H1 (cell line): ENCODE measurements at regions not wholly inside any gene's neighbourhood (a gene's known extent, or its start where the extent isn't known, plus 50 kb on each side); places are given as distances from the start of the nearest gene placed in this dataset.

Source experiments
- CTCF ChIA-PET: fragments of 300-600 bp; sonication (Branson Sonifier 250); formaldehyde crosslinking; loops from one replicate; lab custom pipeline; 2021; ENCODE audit not compliant: partially characterized antibody; lab: Charles Lee
- POLR2A ChIA-PET: fragments of 300-600 bp; sonication (Branson Sonifier 250); formaldehyde crosslinking; loops from one replicate; lab custom pipeline; 2021; ENCODE audit warnings: inconsistent platforms; ENCODE audit not compliant: partially characterized antibody; lab: Charles Lee
- DNase-seq, 2 experiments: peaks; one replicate each; pipeline versions ENCODE4 v3.0.0 to v3.0.0-alpha.2; 2010 to 2022; ENCODE audit warnings: low spot score in 2 of 2, low read depth in 1 of 2, mixed read lengths in 1 of 2
- FAIRE-seq: peaks from 2 replicates; lab custom pipeline; 2011; peaks lifted over from hg19 to GRCh38; lab: Jason Lieb, UNC
- H2AFZ ChIP-seq: 2 replicates; pipeline ENCODE4 v1.8.1; 2012; ENCODE audit warnings: low read length, inconsistent platforms
- H2AK5ac ChIP-seq: 2 replicates; pipeline ENCODE4 v1.6.1; 2013; ENCODE audit warnings: low read depth, low read length
- H2BK120ac ChIP-seq: replicated peaks from 2 replicates; pipeline ENCODE3; 2013; ENCODE audit warnings: low read depth, low read length, inconsistent platforms
- H2BK12ac ChIP-seq: 2 replicates; pipeline ENCODE4 v1.6.1; 2013; ENCODE audit warnings: low read depth, low read length
- H2BK15ac ChIP-seq: 2 replicates; pipeline ENCODE4 v1.6.1; 2013; ENCODE audit warnings: low read length
- H2BK20ac ChIP-seq: 2 replicates; pipeline ENCODE4 v1.6.1; 2013; ENCODE audit warnings: low read length
- H2BK5ac ChIP-seq: 2 replicates; pipeline ENCODE4 v1.6.1; 2013; ENCODE audit warnings: low read depth, low read length
- H3K14ac ChIP-seq: 2 replicates; pipeline ENCODE4 v1.6.1; 2013; ENCODE audit warnings: inconsistent platforms; ENCODE audit not compliant: insufficient read length
- H3K18ac ChIP-seq: 2 replicates; pipeline ENCODE4 v1.6.1; 2013; ENCODE audit warnings: low read length; ENCODE audit errors: extremely low read depth
- H3K23ac ChIP-seq: 2 replicates; pipeline ENCODE4 v1.6.1; 2013; ENCODE audit warnings: inconsistent platforms; ENCODE audit not compliant: insufficient read length
- H3K23me2 ChIP-seq: 2 replicates; pipeline ENCODE4 v1.6.1; 2013; ENCODE audit warnings: low read depth, low read length
- H3K27ac ChIP-seq: 2 replicates; pipeline ENCODE4 v1.6.1; 2011; ENCODE audit warnings: low read depth, low read length, inconsistent platforms
- H3K27me3 ChIP-seq, 4 experiments: replicated peaks in 1 of 4; 1 replicate in 1 of 4; 2 replicates in 3 of 4; pipeline versions ENCODE4 v1.6.1 to v1.8.1; 2011 to 2013; ENCODE audit warnings: low read length in 3 of 4, mild to moderate bottlenecking in 3 of 4, inconsistent platforms in 2 of 4, mixed read lengths in 2 of 4, moderate library complexity in 1 of 4; ENCODE audit not compliant: control insufficient read depth in 3 of 4, insufficient read depth in 3 of 4; ENCODE audit errors: extremely low read depth in 1 of 4
- H3K36me3 ChIP-seq, 4 experiments: 2 replicates each; pipeline versions ENCODE4 v1.6.1 to v1.8.1; 2011 to 2013; ENCODE audit warnings: mild to moderate bottlenecking in 4 of 4, low read length in 3 of 4, moderate library complexity in 2 of 4, control low read depth in 1 of 4, inconsistent platforms in 1 of 4; ENCODE audit not compliant: insufficient read depth in 4 of 4, control insufficient read depth in 2 of 4
- H3K4ac ChIP-seq: replicated peaks from 2 replicates; pipeline ENCODE3; 2013; ENCODE audit warnings: low read length, low read depth, mixed read lengths, inconsistent platforms; ENCODE audit not compliant: insufficient read length
- H3K4me1 ChIP-seq, 4 experiments: replicated peaks in 1 of 4; 1 replicate in 1 of 4; 2 replicates in 3 of 4; pipeline versions ENCODE4 v1.6.1 to v1.8.1; 2011 to 2013; ENCODE audit warnings: low read length in 3 of 4, inconsistent platforms in 2 of 4, mixed read lengths in 1 of 4; ENCODE audit not compliant: insufficient read depth in 4 of 4, control insufficient read depth in 3 of 4
- H3K4me2 ChIP-seq, 2 experiments: 2 replicates each; pipeline versions ENCODE4 v1.6.1 to v1.8.1; 2011 to 2013; ENCODE audit warnings: low read depth in 2 of 2, low read length in 2 of 2, control low read depth in 1 of 2, inconsistent platforms in 1 of 2, mild to moderate bottlenecking in 1 of 2; ENCODE audit not compliant: insufficient read depth in 1 of 2
- H3K4me3 ChIP-seq, 4 experiments: fragments of 200-600, 300-600 bp in 1 of 4; sonication (generic), shearing (Covaris generic), sonication (Bioruptor Twin) in 1 of 4; 2 replicates each; pipeline versions ENCODE4 v1.5.1 to v1.8.1; 2011 to 2016; ENCODE audit warnings: low read length in 4 of 4, low read depth in 3 of 4, control low read depth in 2 of 4, inconsistent platforms in 2 of 4, mild to moderate bottlenecking in 2 of 4, mixed read lengths in 1 of 4, moderate library complexity in 1 of 4; ENCODE audit not compliant: insufficient read depth in 2 of 4; ENCODE audit errors: extremely low read depth in 1 of 4
- H3K56ac ChIP-seq: replicated peaks from 2 replicates; pipeline ENCODE3; 2013; ENCODE audit warnings: low read depth, mild to moderate bottlenecking, mixed read lengths, low read length, inconsistent platforms; ENCODE audit not compliant: insufficient read length
- H3K79me1 ChIP-seq: 2 replicates; pipeline ENCODE4 v1.6.1; 2013; ENCODE audit warnings: low read depth, low read length, control low read depth
- H3K79me2 ChIP-seq, 2 experiments: 2 replicates each; pipeline versions ENCODE4 v1.6.1 to v1.8.1; 2012 to 2013; ENCODE audit warnings: low read length in 2 of 2, mild to moderate bottlenecking in 2 of 2, inconsistent platforms in 1 of 2; ENCODE audit not compliant: insufficient read depth in 2 of 2, control insufficient read depth in 1 of 2
- H3K9ac ChIP-seq, 4 experiments: replicated peaks in 1 of 4; 1 replicate in 1 of 4; 2 replicates in 3 of 4; pipeline versions ENCODE4 v1.6.1 to v1.8.1; 2011 to 2013; ENCODE audit warnings: low read depth in 3 of 4, low read length in 3 of 4, control low read depth in 2 of 4, mild to moderate bottlenecking in 2 of 4, moderate library complexity in 2 of 4, inconsistent platforms in 1 of 4; ENCODE audit errors: extremely low read depth in 1 of 4
- H3K9me3 ChIP-seq, 2 experiments: 2 replicates each; pipeline versions ENCODE4 v1.6.1 to v1.8.1; 2012 to 2013; ENCODE audit warnings: mild to moderate bottlenecking in 2 of 2, moderate library complexity in 2 of 2, control low read depth in 1 of 2, inconsistent platforms in 1 of 2, low read depth in 1 of 2, low read length in 1 of 2, mixed read lengths in 1 of 2; ENCODE audit not compliant: insufficient read depth in 2 of 2
- H4K20me1 ChIP-seq, 2 experiments: replicated peaks in 1 of 2; 2 replicates each; pipeline versions ENCODE3 to v1.8.1; 2011 to 2013; ENCODE audit warnings: inconsistent platforms in 2 of 2, low read length in 2 of 2, mild to moderate bottlenecking in 1 of 2; ENCODE audit not compliant: insufficient read depth in 2 of 2, control insufficient read depth in 1 of 2
- H4K5ac ChIP-seq: 2 replicates; pipeline ENCODE4 v1.6.1; 2013; ENCODE audit warnings: low read length, low read depth, mixed read lengths, inconsistent platforms; ENCODE audit not compliant: insufficient read length
- H4K8ac ChIP-seq: 2 replicates; pipeline ENCODE4 v1.8.0; 2013; ENCODE audit warnings: mild to moderate bottlenecking, moderate library complexity, low read length, inconsistent platforms; ENCODE audit not compliant: insufficient read depth; ENCODE audit errors: extremely low read depth
- H4K91ac ChIP-seq: replicated peaks from 2 replicates; pipeline ENCODE3; 2013; ENCODE audit warnings: low read length, mixed read lengths, inconsistent platforms; ENCODE audit not compliant: insufficient read length
- CBX5 ChIP-seq: fragments of 300-800, 300-1000 bp; sonication (generic); IDR thresholded peaks from 2 replicates; pipeline ENCODE4 v1.7.1; 2016; ENCODE audit warnings: antibody characterized with exemption, low read length, low read depth
- EP300 ChIP-seq, 2 experiments: IDR thresholded peaks; 1 replicate in 1 of 2; 2 replicates in 1 of 2; pipeline ENCODE4 v1.6.1; 2011 to 2012; ENCODE audit warnings: low read depth in 2 of 2, low read length in 2 of 2, mild to moderate bottlenecking in 2 of 2, borderline replicate concordance in 1 of 2, inconsistent platforms in 1 of 2, moderate library complexity in 1 of 2
- GABPA ChIP-seq: IDR thresholded peaks from 2 replicates; pipeline ENCODE4 v1.6.1; 2011; ENCODE audit warnings: mild to moderate bottlenecking, low read length, moderate library complexity, borderline replicate concordance; ENCODE audit not compliant: insufficient read depth
- WGBS, 2 experiments: shearing (Covaris generic) in 1 of 2; methylation state at CpG; one replicate each; pipeline versions ENCODE4 v1.1.6 to v1.1.7; 2013 to 2015; ENCODE audit warnings: low lambda C conversion rate in 2 of 2, mixed read lengths in 2 of 2, inconsistent platforms in 1 of 2, low coverage in 1 of 2, missing lambda C conversion rate in 1 of 2; ENCODE audit not compliant: insufficient replicate concordance in 2 of 2, insufficient coverage in 1 of 2, insufficient read length in 1 of 2; ENCODE audit errors: extremely low coverage in 1 of 2, missing lambda C conversion rate in 1 of 2; 5-methylcytosine and 5-hydroxymethylcytosine counted together
- TF ChIP-seq, protein P1 (sequence below): IDR thresholded peaks from 2 replicates; pipeline ENCODE4 v1.6.1; 2012; ENCODE audit warnings: inconsistent platforms

DNA sequence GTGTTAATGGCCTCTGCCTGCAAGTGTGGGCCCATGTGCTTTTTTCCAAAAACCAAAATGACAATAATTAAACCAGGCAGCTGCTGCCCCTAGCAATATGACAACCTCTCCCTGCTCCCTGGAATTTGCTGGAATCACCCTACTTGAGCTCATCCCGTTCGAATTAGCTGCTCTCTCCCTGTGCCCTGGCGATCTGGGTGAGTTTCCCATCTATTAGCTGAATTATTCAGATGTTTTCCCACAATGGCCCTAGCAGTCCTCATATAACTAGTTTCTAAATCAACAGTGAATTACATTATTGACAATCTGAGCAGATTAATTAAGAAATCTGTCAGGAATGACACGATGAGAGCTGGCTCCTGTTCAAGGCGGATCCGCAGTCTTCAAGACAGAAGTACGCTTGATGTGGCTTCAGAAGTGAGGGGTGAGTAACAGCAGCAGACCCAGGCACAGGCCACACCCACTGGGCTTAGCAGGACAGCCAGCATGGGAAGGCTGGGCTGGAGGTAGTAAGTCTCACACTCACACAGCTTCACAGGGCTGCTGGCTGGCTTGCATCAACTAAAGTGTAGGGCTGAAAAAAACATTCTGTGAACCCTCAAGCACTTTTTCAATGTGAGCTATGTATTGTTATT, 366.2 kb upstream of the ID2 start:
- no peak overlapping the region for H3K56ac ChIP-seq
- 81% methylated on average over 7 of the region's 7 CpGs; no CpG with 5 or more reads in 1 of the 2 experiments for WGBS, 2 experiments
- DNase-seq (peak in 1 of 2 experiments; percentile 22), FAIRE-seq (no peak)
- no peaks in the 10 kb centered on the region for H3K36me3 ChIP-seq
- no peak overlapping the region for H3K14ac ChIP-seq
- no peaks in the 10 kb centered on the region; the same call in 1 of the 2 replicates for H3K23me2 ChIP-seq
- H3K79me1 ChIP-seq: no peaks in the 10 kb centered on the region
- H4K20me1 ChIP-seq: no peaks in the 10 kb centered on the region
- H3K4me2 ChIP-seq: no peak overlapping the region
- H2BK120ac ChIP-seq: no peak overlapping the region
- TF ChIP-seq EP300 (IDR thresholded peaks at IDR 0.05; ENCODE audit: borderline replicate concordance in 1 of 2, low read depth in 2 of 2, low read length in 2 of 2) (no peak), GABPA (no peak), CBX5 (no peak)
- TF ChIP-seq, protein P1, sequence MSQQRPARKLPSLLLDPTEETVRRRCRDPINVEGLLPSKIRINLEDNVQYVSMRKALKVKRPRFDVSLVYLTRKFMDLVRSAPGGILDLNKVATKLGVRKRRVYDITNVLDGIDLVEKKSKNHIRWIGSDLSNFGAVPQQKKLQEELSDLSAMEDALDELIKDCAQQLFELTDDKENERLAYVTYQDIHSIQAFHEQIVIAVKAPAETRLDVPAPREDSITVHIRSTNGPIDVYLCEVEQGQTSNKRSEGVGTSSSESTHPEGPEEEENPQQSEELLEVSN: no peak
- TF ChIP-seq, all 59 proteins: peak for 0
- H3K27me3 ChIP-seq: no peaks in the 10 kb centered on the region; a peak in 1 of 7 replicates
- no peak overlapping the region for H3K23ac ChIP-seq
- H2BK12ac ChIP-seq: no peak overlapping the region
- H4K8ac ChIP-seq: no peak overlapping the region
- no peak overlapping the region for H3K9ac ChIP-seq
- H4K91ac ChIP-seq: peak overlapping the region; percentile 12
- ChIA-PET POLR2A (no interaction called here), CTCF (interaction anchor here (0.6 to 1.5 kb wide), 3 partner anchors 14 to 230 kb away, joined by 3 read pairs; no protein-coding TSS in a partner anchor)
- peak overlapping the region; percentile 40 for H3K4ac ChIP-seq
- H3K9me3 ChIP-seq: no peaks in the 10 kb centered on the region
- no peak overlapping the region for H2BK15ac ChIP-seq
- H3K27ac ChIP-seq: no peak overlapping the region
- no peak overlapping the region for H2BK5ac ChIP-seq
- H2AK5ac ChIP-seq: no peak overlapping the region
- H4K5ac ChIP-seq: no peak overlapping the region
- H2BK20ac ChIP-seq: no peak overlapping the region
- 0 out of 2 replicates have a peak overlapping the region, but pooled peaks have one; percentile 47 for H2AFZ ChIP-seq
- H3K4me3 ChIP-seq: no peak overlapping the region
- H3K4me1 ChIP-seq: peaks cover 0 to 8% (median 4%) of the 10 kb centered on the region in 4 experiments; a peak in 2 of 7 replicates
- H3K18ac ChIP-seq: no peak overlapping the region
- H3K79me2 ChIP-seq: no peaks in the 10 kb centered on the region
